ENCODE measurements at regions not wholly inside any gene's neighbourhood (a gene's known extent, or its start where the extent isn't known, plus 50 kb on each side); places are given as distances from the start of the nearest gene placed in this dataset.

DNA sequence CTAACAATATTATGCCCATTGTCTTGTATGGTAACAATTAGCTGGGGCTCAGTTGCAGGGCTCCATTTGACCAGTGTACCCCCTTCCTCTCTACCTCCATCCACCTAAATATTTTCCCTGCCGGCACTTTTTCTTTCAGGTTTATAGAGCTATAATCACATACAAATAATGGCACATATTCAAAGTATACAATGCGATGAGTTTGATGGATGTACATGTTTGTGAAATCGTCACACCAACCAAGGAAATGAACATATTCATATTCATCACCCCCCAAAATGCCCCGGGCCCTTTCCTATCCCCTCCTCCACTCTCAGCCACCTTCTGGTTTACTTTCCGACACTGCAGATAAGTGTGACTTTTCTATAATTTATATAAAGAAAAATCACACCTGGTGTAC, 351.5 kb downstream of the GADD45G start:
- intact Hi-C loops (cut with DNase I): no loop called here
- Histone ChIP-seq H3K27me3 (no peaks in the 10 kb centered on the region), H3K27ac (no peak overlapping the region), H3K9me3 (no peaks in the 10 kb centered on the region), H3K4me1 (peaks cover 0 to 16% of the 10 kb centered on the region in 2 donors), H3K36me3 (no peaks in the 10 kb centered on the region), H3K4me3 (no peak overlapping the region)
- no peak for ATAC-seq
- TF ChIP-seq, protein P1, sequence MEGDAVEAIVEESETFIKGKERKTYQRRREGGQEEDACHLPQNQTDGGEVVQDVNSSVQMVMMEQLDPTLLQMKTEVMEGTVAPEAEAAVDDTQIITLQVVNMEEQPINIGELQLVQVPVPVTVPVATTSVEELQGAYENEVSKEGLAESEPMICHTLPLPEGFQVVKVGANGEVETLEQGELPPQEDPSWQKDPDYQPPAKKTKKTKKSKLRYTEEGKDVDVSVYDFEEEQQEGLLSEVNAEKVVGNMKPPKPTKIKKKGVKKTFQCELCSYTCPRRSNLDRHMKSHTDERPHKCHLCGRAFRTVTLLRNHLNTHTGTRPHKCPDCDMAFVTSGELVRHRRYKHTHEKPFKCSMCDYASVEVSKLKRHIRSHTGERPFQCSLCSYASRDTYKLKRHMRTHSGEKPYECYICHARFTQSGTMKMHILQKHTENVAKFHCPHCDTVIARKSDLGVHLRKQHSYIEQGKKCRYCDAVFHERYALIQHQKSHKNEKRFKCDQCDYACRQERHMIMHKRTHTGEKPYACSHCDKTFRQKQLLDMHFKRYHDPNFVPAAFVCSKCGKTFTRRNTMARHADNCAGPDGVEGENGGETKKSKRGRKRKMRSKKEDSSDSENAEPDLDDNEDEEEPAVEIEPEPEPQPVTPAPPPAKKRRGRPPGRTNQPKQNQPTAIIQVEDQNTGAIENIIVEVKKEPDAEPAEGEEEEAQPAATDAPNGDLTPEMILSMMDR (IDR thresholded peaks at IDR 0.05): no peak
- no peak for DNase-seq

DNA sequence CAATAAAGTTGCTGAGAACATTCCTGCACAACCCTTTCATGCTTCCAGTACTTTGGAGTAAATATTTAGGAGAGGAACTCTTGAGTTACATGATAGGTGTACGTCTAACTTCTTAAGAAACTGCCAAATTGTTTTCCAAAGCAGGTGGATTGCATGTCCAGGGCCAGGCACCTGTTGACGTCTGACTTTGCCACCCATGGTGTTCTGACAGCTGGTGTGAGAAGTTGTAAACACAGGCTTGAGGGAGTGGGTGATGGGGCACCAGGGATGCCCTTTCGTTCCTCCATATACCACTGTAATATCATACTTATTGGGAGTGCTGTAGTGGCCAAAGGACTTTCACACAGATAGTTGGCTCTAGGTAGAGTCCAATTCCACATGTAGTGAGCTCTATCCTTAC, 352.1 kb downstream of the GADD45G start:
- TF ChIP-seq, protein P1 (IDR thresholded peaks at IDR 0.05): no peak

DNA sequence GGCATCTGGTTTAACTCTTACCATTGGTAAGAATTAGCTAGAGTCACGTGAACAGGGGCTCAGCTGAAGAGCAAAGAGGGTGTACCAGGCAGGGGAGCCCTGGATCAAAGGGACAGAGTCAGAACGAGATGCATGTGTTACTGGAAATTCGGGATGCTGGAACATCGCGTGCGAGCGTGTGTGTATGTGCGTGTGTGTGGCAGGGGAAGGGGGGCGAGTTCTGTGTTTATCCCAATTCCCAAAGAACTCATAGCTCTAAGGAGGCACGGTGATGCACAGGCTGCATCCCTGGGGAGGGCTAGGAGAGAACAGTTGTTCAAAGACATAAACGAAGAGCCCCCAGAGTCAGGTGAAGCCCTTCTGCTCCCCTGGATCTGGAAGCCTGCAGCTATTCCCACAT, 353.3 kb downstream of the GADD45G start:
- intact Hi-C loops (cut with DNase I): no loop called here
- peaks cover 7 to 33% of the 10 kb centered on the region in 2 donors for H3K4me1 ChIP-seq
- H3K27me3 ChIP-seq: no peaks in the 10 kb centered on the region
- no peak overlapping the region for H3K27ac ChIP-seq
- no peaks in the 10 kb centered on the region for H3K9me3 ChIP-seq
- no peaks in the 10 kb centered on the region for H3K36me3 ChIP-seq
- TF ChIP-seq, protein P1 (IDR thresholded peaks at IDR 0.05): no peak
- DNase-seq (no peak), ATAC-seq (no peak)
- H3K4me3 ChIP-seq: no peak overlapping the region

More for the DNA sequence above, 352.1 kb downstream of the GADD45G start:
- intact Hi-C loops (cut with DNase I): no loop called here
- H3K4me1 ChIP-seq: peaks cover 0 to 21% of the 10 kb centered on the region in 2 donors
- no peak overlapping the region for H3K4me3 ChIP-seq
- ATAC-seq (no peak), DNase-seq (no peak)
- H3K36me3 ChIP-seq: no peaks in the 10 kb centered on the region
- no peaks in the 10 kb centered on the region for H3K9me3 ChIP-seq
- H3K27me3 ChIP-seq: no peaks in the 10 kb centered on the region
- H3K27ac ChIP-seq: no peak overlapping the region

DNA sequence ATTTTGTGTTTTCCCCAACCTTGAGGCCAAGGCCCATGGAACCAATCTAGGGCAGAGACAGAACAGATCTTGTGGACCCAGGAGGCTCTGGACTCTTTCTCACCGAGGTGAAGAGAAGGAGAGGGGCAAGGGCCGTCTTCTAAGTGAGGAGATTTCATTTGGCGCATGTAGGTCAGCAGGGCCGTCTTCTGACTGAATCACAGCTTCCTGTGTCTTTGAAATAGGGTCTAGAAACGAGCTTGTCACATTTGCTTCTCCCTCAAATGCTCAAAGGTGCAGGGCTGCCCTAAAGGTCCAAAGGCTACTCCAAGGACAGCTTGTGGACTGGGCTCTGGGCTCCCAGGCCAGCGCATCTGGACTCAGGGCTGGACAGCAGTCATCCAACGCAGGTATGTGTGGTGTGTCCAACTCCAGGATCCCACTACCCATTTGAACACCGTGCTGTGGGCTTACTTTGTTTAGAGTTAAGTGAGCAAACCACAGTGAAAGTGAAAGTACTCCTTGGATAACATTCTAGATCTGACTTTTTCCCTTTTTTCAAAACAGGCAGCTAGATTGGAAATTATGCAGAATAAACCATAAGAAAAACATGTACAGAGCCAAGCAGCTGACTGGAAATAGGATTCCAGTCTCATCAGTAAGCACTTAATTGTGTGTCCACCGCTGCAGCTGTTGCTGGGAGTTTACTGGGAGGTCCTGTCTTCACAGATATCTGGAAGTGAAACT, 357.0 kb downstream of the GADD45G start:
- Histone ChIP-seq H3K4me1 (peaks cover 7 to 27% of the 10 kb centered on the region in 2 donors), H3K4me3 (no peak overlapping the region), H3K27ac (peak overlapping the region; percentile 46 to 60), H3K36me3 (no peaks in the 10 kb centered on the region), H3K27me3 (no peaks in the 10 kb centered on the region), H3K9me3 (no peaks in the 10 kb centered on the region)
- peak; percentile 64 for ATAC-seq
- intact Hi-C loops (cut with DNase I): no loop called here
- TF ChIP-seq, protein P1 (IDR thresholded peaks at IDR 0.05): no peak
- DNase-seq: peak in 2 of 4 donors; percentile 57 to 71

DNA sequence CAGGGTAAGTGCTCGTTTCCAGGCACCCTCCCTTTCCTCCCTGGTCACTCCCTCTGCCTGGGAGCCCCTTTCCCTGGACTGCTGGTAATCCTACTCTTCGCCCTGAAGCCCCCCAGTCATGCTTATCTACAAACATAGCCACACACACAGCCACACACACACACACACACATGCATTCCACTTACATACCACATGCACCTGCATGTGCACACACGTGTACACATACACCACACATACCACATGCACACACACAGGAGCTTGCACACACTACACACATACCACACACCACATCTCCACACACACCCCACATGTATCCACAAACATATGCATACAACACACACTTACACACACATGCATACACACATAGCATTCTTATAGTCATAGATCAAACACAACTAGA, 358.5 kb downstream of the GADD45G start:
- Histone ChIP-seq H3K27me3 (no peaks in the 10 kb centered on the region), H3K4me3 (no peak overlapping the region), H3K4me1 (peaks cover 7 to 27% of the 10 kb centered on the region in 2 donors), H3K36me3 (no peaks in the 10 kb centered on the region), H3K9me3 (no peaks in the 10 kb centered on the region), H3K27ac (no peak overlapping the region)
- TF ChIP-seq, protein P1 (IDR thresholded peaks at IDR 0.05): no peak
- DNase-seq: no peak
- ATAC-seq: no peak
- intact Hi-C loops (cut with DNase I): no loop called here
